ENCODE measurements at regions not wholly inside any gene's neighbourhood (a gene's known extent, or its start where the extent isn't known, plus 50 kb on each side); places are given as distances from the start of the nearest gene placed in this dataset.
A peak's percentile ranks its signal among the peaks of the same experiment; 100 is the strongest.
"Not testable (repeated sequence)": the region's sequence is repeated elsewhere in the genome, so short reads cannot be mapped to it uniquely, and the experiment has no call there.

GRCh38 chr17:77562361-77562760 lies 396.1 kb upstream of the TNRC6C start:
- DNase-seq: not testable (repeated sequence)

GRCh38 chr17:77563439-77564102 lies 394.9 kb upstream of the TNRC6C start:
- no peak for DNase-seq

- DNase-seq: no peak
Observed at GRCh38 chr17:77564278-77564920, 394.1 kb upstream of the TNRC6C start.

GRCh38 chr17:77565166-77565565 lies 393.3 kb upstream of the TNRC6C start:
- DNase-seq: no peak

DNA sequence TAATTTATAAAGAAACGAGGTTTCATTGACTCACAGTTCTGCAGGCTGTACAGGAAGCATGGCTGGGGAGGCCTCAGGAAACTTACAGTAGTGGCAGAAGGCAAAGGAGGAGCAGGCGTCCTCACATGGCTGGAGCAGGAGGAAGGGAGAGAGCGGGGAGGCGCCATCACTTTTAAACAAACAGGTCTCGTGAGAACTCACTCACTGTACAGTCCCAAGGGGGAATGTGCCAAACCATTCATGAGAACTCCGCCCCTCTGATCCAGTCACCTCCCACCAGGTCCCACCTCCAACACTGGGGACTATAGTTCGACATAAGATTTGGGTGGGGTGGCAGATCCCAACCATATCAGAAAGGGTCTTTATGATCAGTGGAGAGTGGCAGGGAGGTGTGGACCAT lies 392.4 kb upstream of the TNRC6C start:
- no peak for DNase-seq

- DNase-seq: no peak
Observed at GRCh38 chr17:77566566-77567138, 391.9 kb upstream of the TNRC6C start.

DNA sequence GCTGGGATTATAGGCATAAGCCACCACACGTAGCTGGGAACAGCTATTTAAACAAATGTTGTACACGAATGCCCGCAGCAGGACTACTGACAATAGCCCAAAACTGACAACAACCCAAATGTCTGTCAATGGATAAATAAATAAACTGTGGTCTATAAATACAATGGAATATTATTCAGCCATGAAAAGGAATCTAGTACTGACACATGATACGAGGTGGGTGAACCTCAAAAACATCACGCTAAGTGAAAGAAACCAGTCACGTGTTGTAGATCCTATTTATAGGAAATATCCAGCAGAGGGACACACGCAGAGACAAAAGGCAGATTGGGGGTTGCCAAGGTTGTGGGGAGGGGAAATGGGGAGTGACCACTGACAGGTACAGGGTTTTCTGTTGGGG lies 390.0 kb upstream of the TNRC6C start:
- no peak for DNase-seq

DNA sequence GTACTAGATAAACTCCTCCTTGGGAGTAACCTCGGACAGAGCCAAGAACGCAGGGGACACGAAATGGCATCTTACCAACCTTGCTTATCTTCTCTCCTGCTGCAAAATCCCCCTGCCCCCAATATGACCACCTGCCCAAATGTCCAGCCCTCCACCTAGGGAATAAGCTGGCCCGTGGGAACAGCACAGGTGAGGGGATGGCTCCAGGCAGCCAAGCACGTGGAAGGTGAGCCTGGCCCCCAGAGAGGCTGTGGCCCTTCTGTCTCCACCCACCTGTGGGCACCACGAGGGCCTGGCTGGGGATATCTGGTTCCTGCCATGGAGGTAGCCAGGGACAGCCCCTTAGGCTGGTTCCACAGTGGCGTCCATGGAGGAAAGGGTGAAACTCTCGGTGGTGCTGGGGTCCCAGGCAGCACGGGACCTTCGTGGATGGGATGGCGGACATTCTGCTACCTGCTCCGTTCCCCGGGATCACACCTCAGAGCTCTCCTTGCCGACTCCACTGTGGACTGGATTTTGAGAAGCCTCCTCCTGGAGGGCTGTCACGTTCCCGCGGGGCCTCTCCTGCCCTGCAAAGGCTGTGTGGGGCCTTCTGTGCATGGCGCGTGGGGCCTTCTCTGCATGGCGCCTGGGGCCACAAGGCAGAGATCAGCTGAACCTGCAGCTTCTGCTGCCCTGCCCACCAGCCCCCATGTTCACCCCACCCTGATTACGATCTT lies 388.5 kb upstream of the TNRC6C start:
- no peak for DNase-seq

DNA sequence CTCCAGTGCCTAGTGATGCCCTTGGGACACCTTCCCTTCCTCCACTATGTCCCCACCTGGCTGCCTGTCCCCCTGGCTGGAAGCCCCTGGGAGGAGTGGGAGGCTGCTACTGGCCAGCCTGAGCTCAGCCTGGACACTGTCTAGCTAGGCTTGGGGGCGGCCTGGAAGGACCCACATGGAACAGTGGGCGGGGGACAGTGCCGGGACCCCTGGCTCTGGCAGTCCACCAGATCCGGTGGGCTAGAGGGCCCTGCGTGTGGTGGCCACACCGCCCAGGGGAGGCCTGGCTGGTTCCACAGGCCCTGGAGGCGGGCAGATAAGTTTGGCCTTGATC lies 388.0 kb upstream of the TNRC6C start:
- DNase-seq: no peak

GRCh38 chr17:77571155-77571981 lies 387.1 kb upstream of the TNRC6C start:
- peak; percentile 80 for DNase-seq

DNA sequence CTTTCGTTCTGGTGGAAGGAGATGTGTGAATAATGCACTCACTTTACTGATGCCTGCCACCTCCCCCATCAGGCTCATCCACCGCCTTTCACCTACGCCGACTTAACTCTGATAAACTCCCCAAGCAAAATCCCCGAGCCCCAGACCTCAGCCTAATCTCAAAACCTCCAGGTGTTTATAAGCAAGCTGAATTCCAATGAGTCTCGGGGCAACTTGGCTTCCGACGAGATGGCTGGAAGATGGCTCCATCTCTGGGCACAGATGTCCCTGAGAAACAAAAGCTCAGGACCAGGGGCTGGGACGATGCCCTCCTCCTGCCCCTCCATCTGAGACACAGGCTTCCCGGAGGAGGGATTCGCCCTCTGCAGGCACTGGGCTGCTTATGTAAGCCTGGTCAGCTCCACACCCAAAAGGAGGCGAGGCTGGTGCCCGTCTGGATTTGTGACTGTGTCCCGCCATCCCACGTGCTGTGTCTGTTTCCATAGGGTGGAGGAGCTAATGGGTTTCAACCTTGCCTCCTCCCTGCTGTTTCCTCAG lies 386.4 kb upstream of the TNRC6C start:
- peak; percentile 72 for DNase-seq

GRCh38 chr17:77572851-77573250 lies 385.7 kb upstream of the TNRC6C start:
- DNase-seq: no peak

DNA sequence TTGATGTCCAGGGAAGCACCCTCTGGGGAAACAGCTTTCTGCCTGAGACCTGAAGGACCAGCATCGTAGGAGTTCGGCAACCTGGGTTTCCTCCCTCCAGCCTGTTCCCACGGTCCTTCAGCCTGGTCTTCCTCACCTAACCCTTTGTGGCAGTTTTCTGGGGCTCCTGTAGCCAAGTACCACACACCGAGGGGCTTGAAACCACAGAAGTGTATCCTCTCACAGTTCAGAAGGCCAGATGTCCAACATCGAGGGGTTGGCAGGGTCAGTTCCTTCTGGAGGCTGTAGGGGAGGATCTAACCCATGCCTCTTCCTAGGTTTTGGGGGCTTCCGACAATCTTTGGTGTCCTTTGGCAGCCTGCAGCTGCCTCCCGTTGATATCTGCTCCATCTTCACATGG lies 381.0 kb upstream of the TNRC6C start:
- no peak for DNase-seq

- DNase-seq: no peak
Observed at GRCh38 chr17:77579131-77579530, 379.4 kb upstream of the TNRC6C start.

DNA sequence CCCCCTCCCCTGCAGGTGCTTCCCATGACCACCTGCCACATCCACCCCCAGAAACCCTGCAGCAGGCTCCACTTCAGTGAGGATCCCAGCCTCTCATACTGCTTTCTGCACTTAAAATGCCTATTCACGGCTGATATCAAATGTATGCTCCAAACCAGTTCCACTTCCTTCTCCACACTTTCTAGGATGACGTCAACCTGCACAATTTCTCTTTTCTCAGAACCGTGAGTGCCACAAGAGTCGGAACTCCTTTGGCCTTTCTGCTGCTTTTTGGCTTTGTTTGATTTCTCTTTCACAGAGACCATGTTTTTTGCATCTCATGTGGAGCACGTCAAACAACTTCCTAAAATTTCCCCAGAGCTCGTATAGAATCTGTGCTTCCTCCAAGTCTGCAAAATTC lies 378.8 kb upstream of the TNRC6C start:
- DNase-seq: no peak

GRCh38 chr17:77580531-77581270 lies 377.8 kb upstream of the TNRC6C start:
- no peak for DNase-seq

- no peak for DNase-seq
Observed at GRCh38 chr17:77581480-77581879, 377.0 kb upstream of the TNRC6C start.

- no peak for DNase-seq
Observed at GRCh38 chr17:77585142-77585860, 373.2 kb upstream of the TNRC6C start.

- DNase-seq: no peak
Observed at GRCh38 chr17:77590951-77591735, 367.4 kb upstream of the TNRC6C start.

DNA sequence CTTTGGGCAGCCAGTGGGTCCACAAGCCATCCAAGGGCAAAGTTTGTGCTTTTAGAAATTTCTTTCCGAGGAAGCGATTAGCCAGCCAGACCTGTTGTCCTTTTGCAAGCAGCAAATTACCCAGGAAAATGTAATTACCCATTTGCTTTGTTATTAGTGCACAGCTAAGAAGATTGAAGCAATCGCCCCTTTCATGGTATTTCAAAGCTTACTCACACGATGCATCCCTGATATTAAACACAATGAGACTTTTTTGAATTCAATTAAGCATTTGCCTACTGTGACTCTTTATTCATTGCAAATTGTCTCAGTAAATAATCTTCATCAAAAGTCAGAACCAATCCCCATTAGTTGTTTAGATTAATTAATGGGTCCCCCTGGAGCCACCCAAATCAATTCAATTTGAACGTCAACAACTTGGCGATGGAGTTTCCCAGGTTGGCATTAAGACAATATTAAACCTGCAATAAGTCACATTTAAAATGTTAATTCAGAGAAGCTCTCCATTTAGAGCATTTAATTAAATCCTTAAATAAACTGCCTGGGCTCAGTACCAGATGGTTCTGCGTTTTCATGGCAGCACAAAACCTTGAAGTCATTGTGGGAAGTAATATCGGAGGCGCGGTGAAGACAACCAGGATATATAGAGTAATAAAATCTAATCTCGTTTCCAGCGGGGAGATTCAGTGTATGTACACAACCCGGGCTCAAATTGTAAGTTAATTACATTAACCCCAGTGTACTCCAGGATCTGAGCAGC lies 366.2 kb upstream of the TNRC6C start:
- DNase-seq: no peak
